ENCODE measurements at regions not wholly inside any gene's neighbourhood (a gene's known extent, or its start where the extent isn't known, plus 50 kb on each side); places are given as distances from the start of the nearest gene placed in this dataset.

DNA sequence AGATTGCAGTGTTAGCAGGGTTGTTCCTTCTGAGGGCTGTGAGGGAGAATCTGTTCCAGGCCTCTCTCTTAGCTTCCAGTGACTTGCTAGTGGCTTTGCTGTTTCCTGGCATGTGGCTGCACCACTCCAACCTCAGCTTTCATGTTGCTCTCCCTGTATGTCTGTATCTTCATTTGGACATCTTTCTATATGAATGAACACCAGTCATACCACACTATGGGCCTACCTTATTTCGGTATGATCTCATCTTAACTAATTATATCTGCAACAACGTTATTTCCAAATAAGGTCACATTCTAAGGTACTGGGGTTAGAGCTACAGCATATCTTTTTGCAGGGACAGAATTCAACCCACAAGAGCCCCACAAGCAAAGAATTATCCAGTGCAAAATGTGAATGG lies 356.7 kb upstream of the UMPS start:
- peaks cover 4% of the 10 kb centered on the region for H3K9me3 Mint-ChIP-seq
- H3K4me1 Mint-ChIP-seq (ENCODE audit: unreplicated experiment): no peaks in the 10 kb centered on the region
- no peak overlapping the region for H3K4me3 Mint-ChIP-seq
- TF ChIP-seq, protein P1, sequence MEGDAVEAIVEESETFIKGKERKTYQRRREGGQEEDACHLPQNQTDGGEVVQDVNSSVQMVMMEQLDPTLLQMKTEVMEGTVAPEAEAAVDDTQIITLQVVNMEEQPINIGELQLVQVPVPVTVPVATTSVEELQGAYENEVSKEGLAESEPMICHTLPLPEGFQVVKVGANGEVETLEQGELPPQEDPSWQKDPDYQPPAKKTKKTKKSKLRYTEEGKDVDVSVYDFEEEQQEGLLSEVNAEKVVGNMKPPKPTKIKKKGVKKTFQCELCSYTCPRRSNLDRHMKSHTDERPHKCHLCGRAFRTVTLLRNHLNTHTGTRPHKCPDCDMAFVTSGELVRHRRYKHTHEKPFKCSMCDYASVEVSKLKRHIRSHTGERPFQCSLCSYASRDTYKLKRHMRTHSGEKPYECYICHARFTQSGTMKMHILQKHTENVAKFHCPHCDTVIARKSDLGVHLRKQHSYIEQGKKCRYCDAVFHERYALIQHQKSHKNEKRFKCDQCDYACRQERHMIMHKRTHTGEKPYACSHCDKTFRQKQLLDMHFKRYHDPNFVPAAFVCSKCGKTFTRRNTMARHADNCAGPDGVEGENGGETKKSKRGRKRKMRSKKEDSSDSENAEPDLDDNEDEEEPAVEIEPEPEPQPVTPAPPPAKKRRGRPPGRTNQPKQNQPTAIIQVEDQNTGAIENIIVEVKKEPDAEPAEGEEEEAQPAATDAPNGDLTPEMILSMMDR (conservative IDR thresholded peaks at IDR 0.05): no peak
- H3K27me3 Mint-ChIP-seq: no peaks in the 10 kb centered on the region
- H3K27ac Mint-ChIP-seq: no peak overlapping the region
- DNase-seq (ENCODE audit: extremely low spot score, unreplicated experiment): no peak
- H3K36me3 Mint-ChIP-seq: peaks cover 10% of the 10 kb centered on the region

DNA sequence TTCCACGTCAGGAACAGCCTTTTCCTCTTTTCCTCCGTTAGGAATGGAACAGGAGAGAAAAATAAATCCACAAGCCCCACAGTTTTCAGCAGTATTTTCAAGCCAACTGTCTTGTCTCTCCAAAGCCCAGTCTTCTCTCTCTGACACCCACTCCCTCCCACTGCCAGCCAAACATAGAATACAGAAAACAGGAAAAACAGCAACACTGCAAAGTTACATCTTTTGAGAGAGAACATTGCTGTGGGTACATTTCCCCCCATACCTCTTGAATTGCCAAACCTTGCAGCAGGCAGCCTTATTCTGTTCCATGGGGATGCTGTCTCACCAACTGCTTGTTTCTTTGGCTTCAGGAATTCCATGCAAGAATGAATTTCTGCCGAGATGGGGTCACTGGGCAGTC lies 355.7 kb upstream of the UMPS start:
- no peak overlapping the region for H3K4me3 Mint-ChIP-seq
- H3K36me3 Mint-ChIP-seq: peaks cover 5% of the 10 kb centered on the region
- TF ChIP-seq, protein P1 (conservative IDR thresholded peaks at IDR 0.05): no peak
- H3K4me1 Mint-ChIP-seq (ENCODE audit: unreplicated experiment): no peaks in the 10 kb centered on the region
- peaks cover 4% of the 10 kb centered on the region for H3K9me3 Mint-ChIP-seq
- no peak overlapping the region for H3K27ac Mint-ChIP-seq
- no peak for DNase-seq (ENCODE audit: extremely low spot score, unreplicated experiment)
- no peaks in the 10 kb centered on the region for H3K27me3 Mint-ChIP-seq

DNA sequence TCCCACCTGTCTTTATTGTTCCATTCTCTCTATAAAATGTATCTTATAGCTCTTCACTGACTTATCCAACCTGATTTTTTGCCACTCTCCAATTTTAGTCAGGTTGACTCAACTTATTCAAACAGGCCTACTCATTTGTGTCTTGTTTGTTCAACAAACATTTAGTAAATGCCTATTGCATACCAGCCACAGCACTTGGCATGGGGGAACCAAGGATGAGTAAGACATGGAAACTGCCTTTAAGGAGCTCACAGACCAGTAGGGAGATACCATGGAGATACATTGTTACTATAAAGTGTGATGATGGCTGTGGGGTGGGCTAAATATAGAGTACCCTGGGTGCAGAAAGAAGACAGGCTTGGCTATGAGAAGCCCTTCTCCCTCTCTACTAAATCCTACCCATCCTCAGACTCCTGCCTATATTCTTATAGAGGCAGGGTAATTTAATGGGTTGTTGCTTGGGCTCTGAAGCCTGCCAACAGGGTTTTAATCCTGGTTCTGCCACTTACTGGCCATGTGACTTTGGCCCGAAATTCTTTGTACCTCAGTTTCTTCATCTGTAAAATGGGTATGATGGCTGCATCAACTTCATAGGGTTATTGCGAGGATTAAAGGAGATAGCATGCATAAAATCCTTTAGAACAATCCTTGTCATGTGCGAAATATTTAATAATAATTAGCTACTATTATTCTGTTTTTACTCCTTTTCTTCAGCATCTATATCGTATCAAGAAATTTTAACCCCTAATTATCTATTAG lies 348.5 kb upstream of the UMPS start:
- DNase-seq (ENCODE audit: extremely low spot score, unreplicated experiment): no peak
- Mint-ChIP-seq H3K9me3 (no peaks in the 10 kb centered on the region), H3K27ac (no peak overlapping the region), H3K4me1 (ENCODE audit: unreplicated experiment) (peaks cover 15% of the 10 kb centered on the region), H3K4me3 (no peak overlapping the region), H3K36me3 (peaks cover 3% of the 10 kb centered on the region), H3K27me3 (peaks cover 3% of the 10 kb centered on the region)
- TF ChIP-seq, protein P1 (conservative IDR thresholded peaks at IDR 0.05): no peak

DNA sequence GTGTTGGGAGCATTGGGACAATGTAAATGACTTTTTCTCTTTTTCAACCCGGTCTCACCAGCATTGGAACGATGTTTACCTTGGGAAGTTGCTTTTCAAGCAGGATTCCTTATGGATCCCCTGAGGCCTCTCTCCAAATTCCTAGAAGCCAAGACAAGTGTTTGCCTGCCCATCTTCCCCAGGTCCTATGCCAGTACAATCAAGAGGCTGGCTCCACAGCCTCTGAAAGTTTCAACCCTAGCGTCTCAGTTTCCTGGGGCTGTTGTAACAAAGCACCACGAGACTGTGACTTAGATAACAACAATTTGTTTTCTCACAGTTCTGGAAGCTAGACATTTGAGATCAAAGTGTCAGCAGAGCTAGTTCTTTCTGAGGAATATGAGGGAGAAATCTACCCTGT lies 347.2 kb upstream of the UMPS start:
- TF ChIP-seq, protein P1 (conservative IDR thresholded peaks at IDR 0.05): no peak
- peaks cover 15% of the 10 kb centered on the region for H3K4me1 Mint-ChIP-seq (ENCODE audit: unreplicated experiment)
- peaks cover 3% of the 10 kb centered on the region for H3K27me3 Mint-ChIP-seq
- no peak overlapping the region for H3K4me3 Mint-ChIP-seq
- H3K36me3 Mint-ChIP-seq: peaks cover 3% of the 10 kb centered on the region
- no peak for DNase-seq (ENCODE audit: extremely low spot score, unreplicated experiment)
- no peak overlapping the region for H3K27ac Mint-ChIP-seq
- H3K9me3 Mint-ChIP-seq: no peaks in the 10 kb centered on the region

DNA sequence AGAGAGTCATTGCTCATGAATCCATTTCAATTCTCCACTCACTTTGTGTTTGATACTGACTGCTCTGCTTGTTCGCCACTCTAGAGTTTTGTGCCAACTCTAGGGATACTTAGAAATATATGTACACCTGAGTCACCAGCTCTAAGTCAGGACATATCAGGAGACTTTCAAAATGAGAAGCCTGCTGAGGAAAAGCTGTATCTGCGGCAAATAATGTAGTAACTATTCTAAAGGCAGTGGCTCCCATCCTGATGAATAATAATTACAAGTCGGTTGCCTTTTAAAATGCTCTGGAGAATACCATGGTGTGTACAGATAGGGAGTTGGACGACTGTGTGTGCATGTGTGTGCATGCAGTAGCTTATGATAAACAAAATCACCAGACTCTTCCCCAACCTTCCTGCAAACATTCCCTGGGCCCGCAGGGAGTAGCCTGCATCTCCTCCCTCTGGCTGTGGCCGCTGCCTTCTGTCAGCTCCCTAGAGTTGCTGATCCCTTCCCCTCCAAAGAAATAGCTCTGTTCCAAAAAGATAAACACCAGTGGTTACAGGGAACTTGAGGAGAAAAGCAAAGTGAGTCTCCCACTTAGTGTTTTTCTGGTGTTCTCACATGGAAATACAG lies 346.3 kb upstream of the UMPS start:
- Mint-ChIP-seq H3K36me3 (peaks cover 3% of the 10 kb centered on the region), H3K27ac (no peak overlapping the region), H3K27me3 (peaks cover 3% of the 10 kb centered on the region), H3K4me1 (ENCODE audit: unreplicated experiment) (peaks cover 15% of the 10 kb centered on the region), H3K4me3 (no peak overlapping the region), H3K9me3 (no peaks in the 10 kb centered on the region)
- no peak for DNase-seq (ENCODE audit: extremely low spot score, unreplicated experiment)
- TF ChIP-seq, protein P1 (conservative IDR thresholded peaks at IDR 0.05): no peak
